ENCODE measurements at regions not wholly inside any gene's neighbourhood (a gene's known extent, or its start where the extent isn't known, plus 50 kb on each side); places are given as distances from the start of the nearest gene placed in this dataset.

- no peak for TF ChIP-seq CTCF (IDR thresholded peaks at IDR 0.05; ENCODE audit: low read depth, low read length)
- TF ChIP-seq EZH2phosphoT487 (IDR thresholded peaks at IDR 0.05; ENCODE audit: low read depth) = no peak
These were observed 216.3 kb downstream of the CHRM2 start for GRCh38 chr7:137084607-137085380.

All from OCI-LY3 (cell line).